Dedifferentiated amniotic fluid mesenchymal stem cell (primary cell): ENCODE measurements at regions not wholly inside any gene's neighbourhood (a gene's known extent, or its start where the extent isn't known, plus 50 kb on each side); places are given as distances from the start of the nearest gene placed in this dataset.
"Not testable (repeated sequence)": the region's sequence is repeated elsewhere in the genome, so short reads cannot be mapped to it uniquely, and the experiment has no call there.

Experiments used
- DNase-seq: peaks from one replicate; pipeline ENCODE4 v3.0.0-alpha.2; 2016; ENCODE audit errors: extremely low spot score

DNA sequence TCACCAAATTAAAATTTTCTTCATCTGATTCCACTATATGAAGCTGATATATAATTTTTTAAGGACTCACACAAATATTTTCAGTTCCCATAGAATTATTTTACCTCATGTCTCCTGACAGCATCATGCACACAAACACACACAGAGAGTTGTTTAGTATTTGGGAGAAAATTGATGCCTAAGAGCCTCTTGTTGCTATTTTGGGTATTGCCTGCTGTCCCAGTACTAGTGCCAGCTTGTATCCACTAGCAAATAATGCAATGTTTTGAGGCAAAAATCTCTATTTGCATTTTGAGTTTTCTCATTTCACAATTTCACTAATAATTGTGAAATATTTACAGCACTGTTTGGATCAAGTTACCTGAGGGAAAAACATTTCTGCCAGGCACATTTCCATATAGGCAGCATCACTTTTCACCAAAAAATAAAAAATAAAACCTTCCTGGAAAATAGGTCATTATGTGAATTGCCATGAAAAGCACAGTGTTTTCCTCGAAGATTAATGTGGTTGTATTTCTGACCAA lies 328.2 kb downstream of the KCNJ3 start:
- DNase-seq = no peak

DNA sequence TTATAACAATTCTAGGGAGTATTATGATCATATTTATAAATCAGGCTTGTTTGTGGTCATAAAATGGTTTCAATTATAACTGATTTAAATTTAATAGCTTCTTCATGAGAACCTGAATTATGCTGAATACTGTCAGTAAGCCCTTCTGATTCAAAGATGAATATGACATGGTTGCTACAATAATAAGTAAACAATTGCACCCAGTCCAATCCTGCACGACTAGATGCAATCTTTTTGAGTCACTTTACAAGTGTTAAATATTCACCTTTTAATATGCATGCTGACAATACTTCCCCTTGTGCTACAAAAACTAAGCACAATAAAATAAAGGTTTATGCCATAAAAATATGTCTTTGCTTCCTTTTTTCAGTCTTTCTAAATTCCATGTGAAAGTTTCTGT lies 325.2 kb downstream of the KCNJ3 start:
- no peak for DNase-seq

DNA sequence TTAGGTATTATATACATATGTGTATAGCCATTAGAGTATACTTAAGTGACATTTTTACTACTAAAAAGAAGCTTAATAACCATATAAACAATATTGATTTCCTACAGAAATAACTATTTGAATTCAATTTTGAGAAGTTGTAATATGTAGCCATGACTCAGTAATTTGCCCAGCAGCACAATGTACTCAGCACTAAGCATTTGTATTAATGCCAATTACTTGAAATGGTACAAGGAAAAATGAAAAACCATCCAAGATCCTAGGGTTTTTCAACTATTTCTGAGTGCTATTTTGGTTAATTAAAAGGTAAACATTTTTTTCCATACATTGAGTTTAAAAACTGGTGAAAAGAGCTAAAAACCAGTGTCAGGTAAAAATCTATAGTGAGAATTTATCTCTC lies 324.0 kb downstream of the KCNJ3 start:
- DNase-seq = no peak

DNA sequence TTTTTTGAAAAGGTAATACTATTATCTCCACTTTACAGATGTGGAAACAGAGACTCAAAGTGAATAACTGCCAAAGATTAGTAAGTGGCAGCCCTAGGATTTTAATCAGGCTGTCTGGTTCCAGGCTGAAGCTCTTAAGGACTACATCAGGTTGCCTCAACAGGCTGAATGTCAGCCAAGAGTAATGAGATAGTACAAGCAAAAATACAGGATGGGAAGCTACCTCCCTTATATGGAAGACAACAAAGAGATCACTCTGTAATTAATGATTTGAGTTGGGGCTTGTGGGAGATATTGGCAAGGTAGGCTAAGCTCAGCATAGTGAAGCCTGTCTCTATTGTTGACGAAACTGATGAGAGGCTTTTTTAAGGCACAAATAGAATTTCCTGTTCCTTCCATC lies 323.1 kb downstream of the KCNJ3 start:
- no peak for DNase-seq

DNA sequence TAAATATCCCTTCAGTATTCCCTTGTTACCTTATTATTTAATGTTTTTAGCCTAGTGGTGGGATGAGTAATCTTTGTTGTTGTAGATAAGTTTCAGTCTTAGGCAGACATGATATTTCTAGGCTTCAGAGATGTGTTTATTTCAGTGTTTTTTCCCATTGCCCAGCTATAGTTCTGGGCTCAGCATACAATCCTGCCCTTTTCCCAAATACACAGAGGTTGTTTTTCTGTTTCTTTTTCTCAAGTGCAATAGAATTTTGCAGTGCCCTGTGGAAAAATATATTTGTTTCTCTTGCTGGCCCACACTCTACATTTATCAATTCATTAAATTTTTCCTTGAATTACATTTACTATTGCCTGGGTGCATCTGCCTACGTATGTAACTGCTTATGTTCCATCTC lies 321.8 kb downstream of the KCNJ3 start:
- DNase-seq = no peak

DNA sequence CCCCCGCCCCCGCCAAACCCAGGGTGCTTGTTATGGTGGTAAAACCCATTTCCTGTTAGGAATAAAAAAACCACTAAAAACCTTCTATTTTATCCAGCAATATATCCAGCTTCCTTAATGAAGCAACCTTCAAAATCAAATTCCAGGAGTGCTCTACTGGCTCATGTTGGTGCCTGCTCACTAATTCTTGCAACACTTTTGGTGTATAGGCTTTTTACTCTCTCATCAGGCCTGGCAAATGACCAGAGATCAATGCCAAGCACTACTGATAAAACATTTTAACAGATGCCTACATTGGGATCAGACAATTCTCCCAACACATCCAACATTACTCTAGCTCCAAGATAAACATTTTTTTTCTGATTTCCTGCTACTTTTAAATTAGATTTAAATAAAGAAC lies 312.4 kb downstream of the KCNJ3 start:
- no peak for DNase-seq

DNA sequence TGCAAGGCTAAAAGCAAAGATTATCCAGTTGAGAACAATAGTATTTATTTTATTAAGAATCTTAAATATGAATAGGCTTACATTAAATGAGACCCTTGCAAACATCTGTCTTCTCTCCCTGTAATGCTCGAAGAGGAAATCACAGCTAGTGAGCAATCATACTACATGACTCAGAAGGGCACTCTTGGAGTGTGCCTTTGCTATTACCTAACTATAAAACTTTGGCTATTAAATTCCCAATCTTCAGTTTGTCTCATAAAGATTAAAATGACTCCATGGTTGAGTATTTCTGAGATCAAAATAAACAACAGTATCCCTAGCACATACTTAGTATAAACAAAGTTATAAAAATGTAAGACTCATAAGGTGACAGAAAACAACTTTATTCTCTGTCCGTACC lies 296.9 kb downstream of the KCNJ3 start:
- DNase-seq = no peak

DNA sequence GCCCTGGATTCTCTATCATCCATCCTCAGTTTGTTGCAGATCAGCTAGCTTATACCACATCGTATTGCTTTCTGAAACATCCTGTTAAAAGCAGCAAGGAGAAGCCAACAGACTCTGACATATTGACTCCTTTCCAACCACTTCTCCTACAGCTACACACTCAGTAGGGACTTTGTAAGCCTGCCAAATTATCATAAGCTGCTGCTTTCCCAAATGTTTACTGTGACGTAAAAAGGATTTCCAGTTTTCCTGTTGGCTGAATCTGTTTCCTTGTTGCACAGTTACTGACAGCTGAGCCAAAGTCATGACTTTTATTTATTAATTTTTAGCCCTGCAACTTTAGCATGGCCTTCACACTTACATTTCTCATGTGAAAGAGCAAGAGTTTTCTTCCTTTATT lies 294.3 kb downstream of the KCNJ3 start:
- DNase-seq = no peak

DNA sequence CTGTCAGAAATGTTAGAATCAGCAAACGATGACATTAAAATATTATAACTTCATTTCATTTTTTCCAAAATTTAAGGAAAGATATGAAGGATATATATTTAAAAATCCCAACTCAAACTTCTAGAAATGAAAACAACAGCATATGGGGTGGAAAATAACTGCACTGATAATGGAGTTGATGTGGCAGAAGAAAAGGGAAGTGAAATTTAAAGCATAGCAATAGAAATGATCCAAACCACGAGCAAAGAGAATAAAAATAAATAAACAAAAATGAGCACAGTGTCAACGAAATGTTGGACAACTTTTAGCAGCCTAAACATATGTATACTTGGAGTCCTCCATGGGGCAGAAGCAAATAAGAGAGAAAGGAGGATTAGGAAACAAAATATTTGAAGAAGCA lies 280.2 kb downstream of the KCNJ3 start:
- DNase-seq = no peak

DNA sequence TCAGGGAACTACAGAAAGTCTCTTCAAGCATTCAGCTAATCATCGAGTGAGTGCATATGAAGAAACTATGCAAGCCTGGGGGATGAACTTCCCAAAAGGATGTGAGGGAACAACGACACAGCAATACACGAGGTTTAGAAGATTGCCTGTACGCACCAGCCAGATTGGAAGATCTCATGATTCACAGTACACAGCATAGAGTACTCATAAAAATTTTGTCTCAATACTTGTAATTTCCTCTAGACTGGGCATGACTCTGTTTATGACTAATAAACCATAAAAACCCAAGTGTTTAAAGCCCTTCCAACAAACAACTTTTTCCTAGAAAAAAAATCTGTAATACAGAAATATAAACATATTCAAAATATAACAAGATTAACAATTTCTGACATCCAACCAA lies 279.7 kb downstream of the KCNJ3 start:
- DNase-seq = no peak

DNA sequence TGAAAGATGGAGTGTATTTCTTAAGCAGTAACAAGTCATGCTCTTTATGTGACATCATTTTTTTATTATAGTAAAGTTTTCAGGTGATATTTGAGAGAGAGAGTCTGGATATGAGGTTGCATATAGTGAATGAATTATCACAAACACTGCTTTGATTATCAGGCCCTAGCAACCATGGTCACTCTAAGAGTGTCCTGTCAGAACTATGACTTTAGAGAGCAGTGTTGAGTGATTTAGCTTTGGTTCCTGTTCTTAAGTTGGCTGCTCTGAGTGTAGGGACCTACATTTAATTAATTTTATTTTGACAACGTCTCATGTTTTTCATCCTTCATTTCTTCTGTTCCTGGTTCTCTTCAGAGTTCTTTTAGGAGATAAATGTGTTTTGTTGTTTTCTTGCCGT lies 275.5 kb downstream of the KCNJ3 start:
- no peak for DNase-seq

DNA sequence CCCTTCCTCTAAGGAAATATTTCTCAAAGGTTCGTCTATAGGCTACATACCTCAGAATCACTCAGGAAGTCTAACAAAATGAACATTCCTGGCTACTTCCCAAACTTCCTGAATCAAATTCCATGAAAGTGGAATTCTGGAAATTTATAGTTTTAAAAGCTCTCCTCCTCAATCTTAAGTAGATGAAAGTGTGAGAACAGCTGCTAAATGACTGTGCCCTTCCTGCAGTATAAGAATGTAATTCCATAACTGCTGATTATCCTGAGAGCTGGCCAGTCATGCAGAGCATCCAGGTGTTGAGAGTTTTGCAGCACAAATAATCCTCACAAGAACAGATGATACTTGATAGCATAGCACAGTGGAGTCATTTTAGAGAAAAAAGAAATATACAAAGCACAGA lies 265.0 kb downstream of the KCNJ3 start:
- DNase-seq = no peak

DNA sequence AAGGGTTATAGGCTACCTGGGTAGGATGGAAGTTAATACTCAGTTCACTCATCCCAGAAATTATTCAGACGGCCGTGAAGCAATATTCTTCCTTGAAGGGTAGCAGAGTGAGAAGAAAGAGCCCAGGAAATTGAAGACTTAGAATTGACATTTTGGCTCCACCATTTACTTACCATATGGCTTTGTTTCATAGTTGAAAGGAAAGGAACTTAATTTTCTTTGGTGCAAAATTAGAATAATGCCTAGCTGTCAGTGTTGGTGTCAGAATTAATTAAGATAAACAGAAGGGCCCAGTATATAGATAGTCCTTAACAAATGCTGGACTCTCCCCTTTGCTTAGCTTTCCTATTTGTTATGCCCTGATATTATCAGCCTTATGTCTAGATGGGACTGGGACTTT lies 263.2 kb downstream of the KCNJ3 start:
- DNase-seq = no peak

DNA sequence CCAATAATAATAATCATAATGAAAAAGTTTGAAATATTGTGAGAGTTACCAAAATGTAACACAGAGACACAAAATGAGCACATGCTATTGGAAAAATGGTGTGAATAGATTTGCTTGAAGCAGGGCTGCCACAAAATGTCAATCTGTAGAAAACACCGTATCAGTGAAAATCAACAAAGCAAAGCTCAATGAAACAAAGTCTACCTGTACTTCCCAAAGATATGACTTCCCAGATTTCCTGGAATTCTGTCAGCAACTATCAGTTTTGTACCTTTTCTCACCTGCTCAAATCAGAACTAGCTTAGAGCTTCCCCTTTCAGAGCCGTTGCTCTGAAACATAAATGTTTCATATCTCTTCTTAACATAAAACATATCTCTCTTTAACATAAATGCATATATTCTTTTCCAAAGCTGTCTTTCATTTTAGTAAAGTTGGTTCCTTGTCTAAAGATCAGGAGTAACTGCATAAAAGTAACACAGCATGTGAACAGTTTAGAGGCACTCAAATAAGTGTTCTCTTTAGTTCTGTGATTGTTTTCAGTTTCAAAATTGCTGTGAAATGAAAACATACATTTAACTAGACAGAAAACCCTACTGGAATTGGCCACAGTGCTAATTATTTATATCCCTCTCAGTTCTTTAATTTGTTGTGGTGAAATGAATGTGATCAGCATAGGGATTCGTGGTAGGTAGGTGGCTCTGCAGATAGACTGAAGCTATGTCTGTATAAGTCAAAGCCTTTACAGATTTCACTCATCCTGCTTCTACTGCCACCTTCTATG lies 262.5 kb downstream of the KCNJ3 start:
- no peak for DNase-seq

DNA sequence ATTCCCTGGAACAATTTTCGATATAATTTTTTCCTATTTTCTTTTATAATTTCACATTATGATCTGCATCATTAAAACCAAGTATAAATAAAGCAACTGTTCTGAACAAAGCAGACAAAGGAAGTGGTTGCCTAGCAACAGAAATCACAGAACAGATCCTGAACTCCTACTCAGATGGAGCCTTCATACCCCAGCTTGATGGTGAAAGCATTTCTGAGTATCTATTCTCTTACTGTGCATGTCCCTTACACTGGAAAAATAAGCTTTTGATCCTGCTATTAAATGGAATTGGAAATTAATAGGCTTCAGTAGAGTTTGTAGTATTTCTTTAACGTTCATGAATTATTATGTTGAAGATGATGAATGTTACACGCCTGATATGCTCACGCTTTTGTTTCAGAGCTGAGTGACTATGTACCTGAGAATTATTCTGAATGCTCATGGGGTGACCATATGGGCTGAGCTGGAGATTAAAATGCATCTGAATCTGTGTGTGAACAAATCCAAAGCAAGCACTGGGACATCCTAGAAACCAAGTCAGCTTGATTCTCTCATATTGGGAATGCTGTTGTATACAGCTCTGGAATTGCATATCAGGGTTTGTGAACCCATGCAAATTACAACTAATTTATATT lies 254.0 kb downstream of the KCNJ3 start:
- DNase-seq = no peak

DNA sequence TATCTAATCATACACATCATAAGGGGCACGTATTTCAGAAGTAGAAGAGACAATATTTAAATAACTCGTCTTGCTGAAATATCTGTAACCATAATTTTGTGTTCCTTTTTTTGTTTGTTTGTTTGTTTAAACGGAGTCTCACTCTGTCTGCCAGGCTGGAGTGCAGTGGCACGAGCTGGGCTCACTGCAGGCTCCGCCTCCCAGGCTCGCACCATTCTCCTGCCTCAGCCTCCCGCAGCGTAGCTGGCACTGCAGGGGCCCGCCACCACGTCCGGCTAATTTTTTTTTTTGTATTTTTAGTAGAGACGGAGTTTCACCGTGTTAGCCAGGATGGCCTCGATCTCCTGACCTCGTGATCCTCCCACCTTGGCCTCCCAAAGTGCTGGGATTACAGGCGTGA lies 248.9 kb downstream of the KCNJ3 start:
- DNase-seq = not testable (repeated sequence)

DNA sequence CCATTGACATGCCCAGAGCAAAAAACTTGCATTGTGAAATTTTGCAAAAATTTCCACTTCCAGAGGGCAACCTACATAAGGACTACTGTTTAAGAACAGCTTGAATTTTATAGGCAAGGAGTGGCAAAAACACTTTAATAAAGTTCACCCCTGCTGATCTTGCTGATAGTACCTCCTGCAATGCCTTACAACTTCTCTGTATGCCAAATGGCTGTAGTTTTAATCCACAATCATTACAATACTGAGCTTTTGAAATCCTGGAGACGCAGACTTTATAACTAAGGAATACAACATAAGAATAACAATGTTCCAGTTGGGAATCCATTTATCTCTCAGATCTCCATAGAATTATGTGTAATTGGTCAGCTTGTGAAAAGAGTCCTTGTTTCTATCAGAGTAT lies 247.5 kb downstream of the KCNJ3 start:
- DNase-seq = no peak

DNA sequence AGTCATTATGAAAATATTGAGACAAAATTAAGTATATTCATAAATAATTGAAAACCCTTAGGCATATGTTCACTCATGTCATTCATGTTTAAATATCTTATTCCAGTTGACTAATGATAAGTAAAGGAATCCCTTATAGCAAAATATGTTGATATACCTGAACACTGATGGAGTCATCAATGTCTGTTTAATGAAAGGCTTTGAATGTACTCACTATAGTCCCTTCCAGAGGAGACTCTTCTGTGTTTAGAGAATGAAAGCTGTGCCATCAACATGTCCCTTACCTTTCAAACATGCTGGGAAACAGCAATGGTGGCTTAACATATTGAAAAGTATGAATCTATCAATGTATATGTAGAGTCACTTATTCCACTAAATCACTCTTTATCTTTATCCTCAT lies 242.9 kb downstream of the KCNJ3 start:
- no peak for DNase-seq

DNA sequence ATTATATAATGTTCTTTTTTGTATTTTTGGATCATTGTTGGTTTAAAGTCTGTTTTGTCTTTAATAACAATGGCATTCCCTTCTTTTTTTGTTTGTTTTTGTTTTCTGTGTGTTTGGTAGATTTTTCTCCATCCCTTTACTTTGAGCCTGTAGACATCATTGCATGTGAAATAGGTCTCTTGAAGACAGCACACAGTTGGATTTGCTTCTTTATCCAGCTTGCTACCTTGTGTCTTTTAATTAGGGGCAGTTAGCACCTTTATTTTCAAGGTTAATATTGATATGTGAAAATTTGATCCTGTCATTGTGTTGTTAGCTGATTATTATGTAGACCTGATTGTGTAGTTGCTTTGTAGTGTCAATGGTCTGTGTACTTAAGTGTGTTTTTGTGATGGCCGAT lies 235.7 kb downstream of the KCNJ3 start:
- DNase-seq = no peak

DNA sequence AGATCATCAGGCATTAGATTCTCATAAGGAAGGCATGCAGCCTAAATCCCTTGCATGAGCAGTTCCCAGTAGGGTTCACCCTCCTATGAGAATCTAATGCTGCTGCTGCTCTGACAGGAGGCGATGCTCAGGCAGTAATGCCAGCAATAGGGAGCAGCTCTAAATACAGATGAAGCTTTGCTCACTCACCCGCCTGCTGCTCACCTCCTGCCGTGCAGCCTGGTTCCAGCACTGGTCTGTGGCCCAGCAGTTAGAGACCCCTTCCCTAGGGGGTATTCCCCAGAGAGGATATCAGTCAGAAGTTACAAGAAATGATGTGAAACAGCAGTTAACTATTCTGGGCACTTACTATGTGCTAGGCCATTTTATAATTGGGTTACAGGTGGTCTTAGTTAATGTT lies 226.0 kb downstream of the KCNJ3 start:
- DNase-seq = no peak

DNA sequence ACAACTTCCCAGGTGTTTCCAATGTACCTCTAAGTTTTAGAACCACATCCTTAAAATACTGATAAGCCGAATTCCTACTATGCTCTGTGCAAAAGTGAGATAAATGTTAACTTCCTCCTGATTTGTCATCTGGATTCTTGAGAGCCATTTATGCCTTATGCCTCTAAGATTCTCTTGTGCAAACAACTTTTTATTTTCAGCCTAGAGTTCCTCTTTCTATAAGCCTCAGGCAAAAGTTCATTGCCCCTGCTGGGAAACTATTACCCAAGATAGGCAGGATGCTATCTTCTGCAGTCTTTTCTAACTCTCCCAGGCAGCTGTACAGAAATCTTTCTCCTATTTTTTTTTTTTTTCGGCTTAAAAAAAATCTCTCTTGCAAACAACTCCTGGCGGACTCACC lies 216.1 kb downstream of the KCNJ3 start:
- DNase-seq = no peak

DNA sequence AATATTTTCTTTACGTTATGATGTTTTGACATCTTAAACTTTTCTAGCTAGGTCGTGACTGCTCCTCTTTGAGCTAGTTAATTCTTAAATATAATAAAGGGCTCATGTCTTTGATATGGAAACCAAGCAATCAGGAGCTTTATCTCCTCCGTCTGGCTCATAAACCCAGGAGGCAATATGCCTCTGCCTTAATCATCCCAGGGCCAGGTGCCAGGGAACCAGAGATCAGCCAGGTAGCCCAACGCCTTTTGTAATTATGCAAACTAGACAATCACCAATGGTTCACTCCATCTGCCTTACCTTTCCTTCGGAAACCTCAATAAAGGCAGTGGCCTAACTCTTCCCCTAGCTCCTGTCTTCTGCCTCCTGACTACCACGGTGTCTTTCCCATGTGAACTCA lies 213.7 kb downstream of the KCNJ3 start:
- no peak for DNase-seq

DNA sequence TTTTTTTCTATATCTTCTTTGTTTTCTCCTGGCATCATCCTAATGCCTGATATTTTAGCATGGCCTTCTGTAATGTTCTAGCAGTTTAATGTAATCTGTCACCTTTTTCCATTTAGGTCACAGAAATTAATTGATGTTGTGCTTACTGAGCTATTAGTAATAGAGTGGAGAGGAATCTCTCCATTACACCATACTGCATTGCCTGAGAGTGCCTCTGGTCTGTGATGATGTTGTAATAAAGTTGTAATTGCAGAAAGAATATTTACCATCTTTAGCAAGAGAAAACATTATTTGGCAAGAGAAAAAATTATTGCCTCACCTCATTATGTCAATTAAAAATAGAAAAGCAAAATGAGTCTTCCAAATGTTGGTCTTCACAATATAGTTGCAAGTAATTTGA lies 213.2 kb downstream of the KCNJ3 start:
- no peak for DNase-seq

DNA sequence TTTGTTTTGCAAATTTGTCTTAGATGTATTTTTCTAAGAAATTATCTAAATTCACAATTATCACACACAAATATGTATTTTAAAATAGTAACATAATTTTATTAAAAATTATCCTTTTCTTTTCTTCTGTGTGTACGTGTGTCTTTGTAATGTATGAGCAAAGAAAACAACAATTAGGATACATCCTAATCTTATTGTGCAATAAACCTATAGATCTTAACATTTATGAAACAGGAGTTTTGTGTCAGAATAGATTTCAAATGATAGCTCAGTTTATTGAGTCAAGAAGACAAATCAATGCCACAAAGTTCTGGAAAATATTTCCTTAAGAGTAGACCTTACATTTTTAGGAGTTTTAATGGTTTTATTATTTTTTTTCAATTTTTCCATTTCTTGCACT lies 212.2 kb downstream of the KCNJ3 start:
- DNase-seq = no peak
